GM10266 (cell line): ENCODE measurements at regions not wholly inside any gene's neighbourhood (a gene's known extent, or its start where the extent isn't known, plus 50 kb on each side); places are given as distances from the start of the nearest gene placed in this dataset.

Experiments
- DNase-seq: peaks from one replicate; pipeline ENCODE4 v3.0.0; 2012; ENCODE audit errors: extremely low spot score
- TF ChIP-seq, protein P1 (sequence below): IDR thresholded peaks from 2 replicates; pipeline ENCODE4 v1.5.1; 2012; ENCODE audit warnings: mild to moderate bottlenecking, low read depth; ENCODE audit not compliant: control insufficient read depth, insufficient read depth; ENCODE audit errors: missing control alignments

DNA sequence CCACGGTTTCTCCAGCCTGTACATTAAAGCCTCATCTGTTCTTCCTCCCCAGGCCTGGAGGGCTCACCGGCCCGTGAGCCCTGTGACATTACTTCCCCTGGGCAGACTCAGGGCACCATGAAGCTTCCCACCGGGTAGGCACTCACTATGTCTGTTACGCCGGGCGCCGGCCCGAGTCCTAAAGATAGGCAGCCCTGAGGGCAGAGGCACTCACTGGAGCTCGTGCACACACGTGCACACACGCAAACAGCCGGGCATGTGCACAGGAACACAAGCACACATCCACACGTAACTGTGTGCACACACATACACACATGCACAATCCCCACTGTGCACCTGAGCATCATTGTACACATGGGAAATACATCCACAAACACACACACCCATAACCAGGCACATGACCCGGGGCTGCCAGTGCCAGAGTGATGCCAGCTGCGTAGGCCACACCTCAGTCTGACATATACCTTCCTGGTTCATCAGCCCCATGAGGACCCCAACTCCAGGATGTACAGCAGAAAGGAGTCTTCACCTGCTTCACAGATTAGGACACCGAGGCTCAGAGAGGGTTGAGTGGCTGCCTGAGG, 83.7 kb downstream of the YTHDF1 start:
- no peak for DNase-seq
- TF ChIP-seq, protein P1, sequence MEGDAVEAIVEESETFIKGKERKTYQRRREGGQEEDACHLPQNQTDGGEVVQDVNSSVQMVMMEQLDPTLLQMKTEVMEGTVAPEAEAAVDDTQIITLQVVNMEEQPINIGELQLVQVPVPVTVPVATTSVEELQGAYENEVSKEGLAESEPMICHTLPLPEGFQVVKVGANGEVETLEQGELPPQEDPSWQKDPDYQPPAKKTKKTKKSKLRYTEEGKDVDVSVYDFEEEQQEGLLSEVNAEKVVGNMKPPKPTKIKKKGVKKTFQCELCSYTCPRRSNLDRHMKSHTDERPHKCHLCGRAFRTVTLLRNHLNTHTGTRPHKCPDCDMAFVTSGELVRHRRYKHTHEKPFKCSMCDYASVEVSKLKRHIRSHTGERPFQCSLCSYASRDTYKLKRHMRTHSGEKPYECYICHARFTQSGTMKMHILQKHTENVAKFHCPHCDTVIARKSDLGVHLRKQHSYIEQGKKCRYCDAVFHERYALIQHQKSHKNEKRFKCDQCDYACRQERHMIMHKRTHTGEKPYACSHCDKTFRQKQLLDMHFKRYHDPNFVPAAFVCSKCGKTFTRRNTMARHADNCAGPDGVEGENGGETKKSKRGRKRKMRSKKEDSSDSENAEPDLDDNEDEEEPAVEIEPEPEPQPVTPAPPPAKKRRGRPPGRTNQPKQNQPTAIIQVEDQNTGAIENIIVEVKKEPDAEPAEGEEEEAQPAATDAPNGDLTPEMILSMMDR, result no peak

GRCh38 chr20:63130658-63131577, 85.0 kb downstream of the YTHDF1 start:
- TF ChIP-seq, protein P1, result no peak
- no peak for DNase-seq

DNA sequence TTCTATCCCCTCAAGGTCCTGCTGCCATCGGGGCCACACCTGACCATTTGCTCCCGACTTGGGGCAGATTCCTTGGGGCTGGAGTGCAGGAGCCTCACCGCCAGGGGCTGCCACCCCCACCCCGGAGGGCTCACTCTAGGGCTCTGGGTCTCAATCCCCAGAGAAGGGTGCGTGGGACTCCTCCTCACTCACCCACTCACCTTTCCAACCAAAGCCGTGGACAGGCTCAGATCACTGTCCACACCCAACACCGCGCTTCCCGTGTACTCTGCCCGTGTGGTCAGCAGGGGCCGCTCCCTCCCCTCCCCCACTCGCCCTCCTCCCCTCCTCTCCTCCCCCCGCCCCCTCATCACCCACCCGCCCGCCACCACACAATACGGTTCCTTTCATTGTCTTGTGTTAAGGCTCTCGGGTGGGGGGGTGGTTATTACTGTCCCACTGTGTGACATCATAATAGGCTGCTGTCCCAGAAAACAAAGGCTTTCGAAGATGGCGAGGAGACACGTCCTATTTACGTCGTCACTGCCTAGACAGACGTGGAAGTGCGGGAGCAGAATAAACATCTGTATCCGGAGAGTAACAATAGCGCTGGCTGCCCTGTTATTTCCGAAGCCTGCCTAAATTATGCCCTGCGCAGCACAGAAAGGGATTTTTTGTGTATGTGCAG, 85.8 kb downstream of the YTHDF1 start:
- TF ChIP-seq, protein P1, result no peak
- DNase-seq, result no peak

DNA sequence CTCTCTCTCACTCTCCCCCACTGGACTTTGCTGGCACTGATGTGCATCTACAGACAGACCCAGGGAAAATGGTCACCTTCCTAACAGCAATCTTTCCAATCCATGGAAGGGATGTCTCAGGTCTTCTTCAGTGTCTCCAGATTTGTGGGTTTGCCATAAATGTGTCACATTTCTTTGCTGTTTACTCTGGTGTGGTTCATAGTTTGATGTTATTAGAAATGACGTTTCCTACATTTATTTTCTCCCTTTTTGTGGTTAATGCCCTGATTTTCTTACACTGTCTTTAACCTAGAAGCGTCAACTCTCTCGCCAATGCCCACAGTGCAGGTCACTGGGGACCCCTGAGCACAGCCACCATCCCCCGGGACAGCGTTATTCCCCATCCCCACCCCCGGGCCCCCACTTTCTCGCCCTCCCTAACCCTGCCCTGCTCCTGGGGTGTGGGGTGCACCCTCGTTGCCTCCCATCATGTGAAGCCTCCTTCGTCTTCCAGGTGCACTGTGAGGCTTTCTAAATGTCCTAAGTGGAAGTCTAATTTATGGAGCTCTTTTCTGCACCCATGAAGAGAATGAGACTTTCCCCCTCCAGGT, 86.5 kb downstream of the YTHDF1 start:
- TF ChIP-seq, protein P1, result no peak
- no peak for DNase-seq

DNA sequence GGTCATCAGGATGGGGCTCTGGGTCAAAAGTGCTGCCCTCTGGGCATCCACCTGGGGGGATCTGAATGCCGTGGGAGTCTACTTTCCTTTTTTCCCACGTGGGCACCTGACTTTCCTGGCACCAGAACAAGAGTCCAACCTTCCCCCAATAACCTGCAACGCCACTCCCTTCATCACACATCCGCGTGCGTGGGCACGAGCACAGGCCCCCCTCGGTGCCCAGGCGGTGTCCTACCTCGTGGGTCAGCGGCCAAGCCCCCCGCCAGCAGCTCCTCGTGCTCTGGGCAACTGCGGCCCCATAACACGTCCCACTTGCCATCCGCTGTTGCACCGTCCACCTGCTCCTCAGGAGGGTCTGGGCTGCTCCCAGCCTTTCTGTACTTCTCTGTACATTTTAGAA, 87.0 kb downstream of the YTHDF1 start:
- TF ChIP-seq, protein P1, result no peak
- DNase-seq, result no peak

- TF ChIP-seq, protein P1, result no peak
- no peak for DNase-seq
These were observed 87.6 kb downstream of the YTHDF1 start for GRCh38 chr20:63128367-63128766.
